Skeletal muscle satellite cell (primary cell): ENCODE measurements at regions not wholly inside any gene's neighbourhood (a gene's known extent, or its start where the extent isn't known, plus 50 kb on each side); places are given as distances from the start of the nearest gene placed in this dataset.

Experiments used
- H3K27me3 ChIP-seq: 2 replicates; pipeline ENCODE4 v1.7.0; 2013; ENCODE audit warnings: low read length; ENCODE audit not compliant: control insufficient read depth, insufficient read depth
- H3K36me3 ChIP-seq: 2 replicates; pipeline ENCODE4 v1.7.0; 2013; ENCODE audit warnings: mild to moderate bottlenecking, control low read depth, low read length; ENCODE audit not compliant: insufficient read depth
- H3K4me1 ChIP-seq: 2 replicates; pipeline ENCODE4 v1.7.0; 2013; ENCODE audit warnings: low read length; ENCODE audit not compliant: control insufficient read depth, insufficient read depth
- H3K4me2 ChIP-seq: 2 replicates; pipeline ENCODE4 v1.7.0; 2013; ENCODE audit warnings: mild to moderate bottlenecking, low read length
- H3K4me3 ChIP-seq: 2 replicates; pipeline ENCODE4 v1.7.0; 2013; ENCODE audit warnings: low read length
- H3K9ac ChIP-seq: 2 replicates; pipeline ENCODE4 v1.7.0; 2013; ENCODE audit warnings: mild to moderate bottlenecking, low read depth, low read length, moderate library complexity
- H3K9me3 ChIP-seq: replicated peaks from 2 replicates; pipeline ENCODE4 v1.7.0; 2013; ENCODE audit warnings: mild to moderate bottlenecking, control low read depth, low read length

- Histone ChIP-seq H3K9me3 (no peaks in the 10 kb centered on the region), H3K4me2 (no peak overlapping the region), H3K36me3 (no peaks in the 10 kb centered on the region), H3K4me3 (no peak overlapping the region), H3K9ac (no peak overlapping the region), H3K27me3 (no peaks in the 10 kb centered on the region), H3K4me1 (no peaks in the 10 kb centered on the region)
Observed at GRCh38 chr7:84245835-84246234, 51.2 kb upstream of the SEMA3A start.
